BLaER1 (cell line): ENCODE measurements at regions not wholly inside any gene's neighbourhood (a gene's known extent, or its start where the extent isn't known, plus 50 kb on each side); places are given as distances from the start of the nearest gene placed in this dataset.

Experiments used
- H3K27ac ChIP-seq: shearing (Covaris generic); formaldehyde crosslinking; 2 replicates; pipeline ENCODE4 v1.8.1; 2022
- H3K27me3 ChIP-seq: shearing (Covaris generic); formaldehyde crosslinking; 2 replicates; pipeline ENCODE4 v1.8.1; 2022
- H3K36me3 ChIP-seq: shearing (Covaris generic); formaldehyde crosslinking; 2 replicates; pipeline ENCODE4 v1.8.1; 2022
- H3K4me1 ChIP-seq: shearing (Covaris generic); formaldehyde crosslinking; 2 replicates; pipeline ENCODE4 v1.8.1; 2022
- H3K4me2 ChIP-seq: shearing (Covaris generic); formaldehyde crosslinking; 2 replicates; pipeline ENCODE4 v1.8.1; 2022
- H3K4me3 ChIP-seq: shearing (Covaris generic); formaldehyde crosslinking; 2 replicates; pipeline ENCODE4 v1.8.1; 2022
- H3K9ac ChIP-seq: shearing (Covaris generic); formaldehyde crosslinking; 2 replicates; pipeline ENCODE4 v1.8.1; 2022
- H3K9me3 ChIP-seq: shearing (Covaris generic); formaldehyde crosslinking; 2 replicates; pipeline ENCODE4 v1.8.1; 2022
- H4K20me1 ChIP-seq: shearing (Covaris generic); formaldehyde crosslinking; 2 replicates; pipeline ENCODE4 v1.8.1; 2022
- Cebpa-rat ChIP-seq: shearing (Covaris generic); IDR thresholded peaks from 2 replicates; pipeline ENCODE4 v1.8.1; 2022

DNA sequence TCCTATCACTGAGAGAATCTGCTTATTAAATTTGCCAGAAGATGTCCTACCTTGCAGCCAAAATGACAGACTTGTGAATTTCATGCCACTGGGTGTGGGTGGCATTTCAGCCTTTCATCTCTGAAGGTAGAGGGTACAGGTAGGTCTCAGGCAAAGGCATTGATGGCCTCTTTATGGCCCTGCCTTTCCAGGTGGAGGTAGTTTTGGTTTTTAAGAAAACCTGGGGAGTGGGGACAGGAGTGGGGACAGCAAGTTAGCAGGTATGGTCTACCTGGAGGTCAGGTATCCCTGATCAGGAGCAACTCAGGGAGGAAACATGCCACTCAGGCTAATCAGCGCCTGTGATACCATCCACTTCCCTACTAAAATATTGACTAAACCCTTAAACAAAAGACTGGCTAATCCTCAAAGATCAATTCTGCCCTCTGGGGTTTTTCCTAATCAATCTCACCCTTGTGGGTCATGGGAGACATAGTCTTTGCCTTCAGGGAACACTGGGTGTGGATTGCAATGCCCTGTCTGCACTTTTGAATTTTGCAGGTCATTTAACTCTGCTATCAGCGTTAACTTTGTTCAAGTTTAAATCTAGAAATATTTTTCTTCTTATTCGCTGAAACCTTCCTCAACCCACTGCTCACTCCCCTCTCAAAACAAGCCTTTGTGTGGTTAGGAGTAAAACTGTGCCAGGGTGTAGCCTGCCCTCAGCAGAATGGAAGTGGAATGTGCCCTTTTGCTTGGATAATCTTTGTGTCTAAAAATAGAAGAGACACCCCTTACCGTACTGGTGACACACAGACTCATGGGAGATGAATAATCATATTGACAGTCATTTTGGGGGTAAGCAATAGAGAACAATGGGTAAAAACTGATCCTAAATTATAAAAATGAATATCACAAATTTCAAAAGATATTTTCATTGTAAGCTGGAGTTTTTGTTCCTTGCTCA is 233.7 kb downstream of the COG6 start:
- Histone ChIP-seq H3K27me3 (no peaks in the 10 kb centered on the region), H3K9ac (no peak overlapping the region), H3K4me1 (peaks cover 6% of the 10 kb centered on the region; the same call in 1 of the 2 replicates), H3K4me2 (no peak overlapping the region), H3K36me3 (no peaks in the 10 kb centered on the region), H3K27ac (no peak overlapping the region), H4K20me1 (no peaks in the 10 kb centered on the region), H3K4me3 (no peak overlapping the region), H3K9me3 (peaks cover 4% of the 10 kb centered on the region)
- TF ChIP-seq Cebpa-rat: no peak

DNA sequence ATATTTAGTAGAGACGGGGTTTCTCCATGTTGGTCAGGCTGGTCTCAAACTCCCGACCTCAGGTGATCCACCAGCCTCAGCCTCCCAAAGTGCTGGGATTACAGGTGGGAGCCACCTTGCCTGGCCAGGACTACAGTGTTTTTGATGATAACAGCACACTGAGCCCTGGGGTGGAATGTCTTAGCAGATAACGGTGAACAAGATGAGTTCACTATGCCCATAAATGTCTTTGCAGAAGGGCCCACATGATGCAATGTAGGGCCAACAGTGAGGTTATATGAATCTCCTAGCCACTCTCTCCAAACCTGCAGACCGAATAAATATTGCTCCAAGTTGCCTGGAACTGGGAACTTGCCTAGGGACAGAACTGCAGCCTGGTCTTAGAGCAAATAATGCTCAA is 235.1 kb downstream of the COG6 start:
- Histone ChIP-seq H3K9ac (no peak overlapping the region), H4K20me1 (no peaks in the 10 kb centered on the region), H3K27ac (no peak overlapping the region), H3K36me3 (no peaks in the 10 kb centered on the region), H3K4me1 (peaks cover 6% of the 10 kb centered on the region; the same call in 1 of the 2 replicates), H3K9me3 (no peaks in the 10 kb centered on the region), H3K4me2 (no peak overlapping the region), H3K27me3 (no peaks in the 10 kb centered on the region), H3K4me3 (no peak overlapping the region)
- TF ChIP-seq Cebpa-rat: no peak

DNA sequence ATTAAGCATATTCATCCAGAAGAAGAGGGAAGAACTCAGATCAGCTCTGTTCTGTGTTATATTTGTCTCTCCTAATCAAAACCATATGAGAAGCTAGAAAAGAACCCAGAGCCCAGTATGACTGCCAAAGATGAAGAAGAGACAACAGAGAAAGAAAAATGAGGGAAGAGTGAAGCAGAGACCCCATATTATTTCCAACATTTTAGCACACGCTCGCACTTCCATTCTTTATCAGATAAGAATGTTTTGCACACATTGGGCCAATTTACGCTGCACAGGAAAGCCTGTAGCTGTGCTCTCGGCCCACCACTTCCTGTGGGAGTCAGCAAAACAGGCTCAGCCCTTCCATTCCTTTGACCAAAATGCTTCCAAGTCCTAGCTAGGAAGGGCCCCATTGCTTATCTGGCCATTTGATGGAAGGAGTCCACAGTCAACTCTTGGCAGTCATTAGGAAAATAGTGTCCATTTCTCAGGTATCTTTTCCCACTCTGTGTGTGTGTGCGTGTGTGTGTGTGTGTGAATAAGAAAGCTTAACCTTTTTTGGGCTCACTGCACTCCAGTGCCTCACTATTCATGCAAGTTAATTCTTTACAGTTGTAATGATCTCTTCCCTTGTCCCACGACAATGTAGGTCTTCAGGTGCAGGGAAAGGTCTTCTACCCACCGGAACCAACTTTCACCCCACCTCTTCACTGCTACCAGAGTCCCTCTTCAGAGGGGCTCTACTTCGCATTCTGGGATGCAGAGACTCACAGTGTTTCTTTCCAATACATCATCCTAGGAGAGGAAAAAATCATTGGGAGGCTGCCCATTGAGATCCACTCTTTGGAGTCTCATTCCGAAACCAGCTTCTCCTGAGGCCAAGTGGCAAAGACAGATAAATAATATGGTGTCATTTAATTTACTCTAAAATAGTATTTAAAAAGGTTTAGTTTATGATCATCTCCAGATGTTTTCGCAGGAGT is 237.5 kb downstream of the COG6 start:
- Histone ChIP-seq H3K27me3 (no peaks in the 10 kb centered on the region), H3K27ac (no peak overlapping the region)

DNA sequence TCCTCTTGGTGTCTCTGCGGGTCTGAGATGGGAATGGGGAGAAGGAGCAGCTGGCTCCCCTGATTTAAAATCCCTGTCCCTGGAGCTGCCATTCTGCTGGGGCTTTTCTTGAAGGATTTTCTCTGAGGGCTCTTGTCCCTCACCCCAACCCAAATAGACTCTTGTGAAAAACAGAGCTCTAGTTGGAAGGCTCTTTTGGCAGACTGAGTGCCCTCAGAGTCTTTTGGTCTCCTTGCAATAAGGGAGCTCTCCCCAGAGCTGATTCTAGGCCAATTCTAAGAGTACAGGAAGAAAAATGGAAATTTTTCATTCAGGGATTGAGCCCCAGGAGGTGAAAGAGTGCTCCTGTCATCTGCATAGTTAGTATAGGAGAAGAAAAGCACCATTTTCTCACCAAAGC is 238.3 kb downstream of the COG6 start:
- Histone ChIP-seq H3K4me2 (no peak overlapping the region), H3K27me3 (no peaks in the 10 kb centered on the region), H3K27ac (no peak overlapping the region), H3K4me3 (no peak overlapping the region), H3K9me3 (no peaks in the 10 kb centered on the region), H3K36me3 (no peaks in the 10 kb centered on the region), H3K9ac (no peak overlapping the region), H4K20me1 (no peaks in the 10 kb centered on the region), H3K4me1 (peaks cover 6% of the 10 kb centered on the region; the same call in 1 of the 2 replicates)
- no peak for TF ChIP-seq Cebpa-rat

More for the DNA sequence above, 237.5 kb downstream of the COG6 start:
- H3K36me3 ChIP-seq: no peaks in the 10 kb centered on the region
- H3K9ac ChIP-seq: no peak overlapping the region
- no peak for TF ChIP-seq Cebpa-rat
- no peaks in the 10 kb centered on the region for H4K20me1 ChIP-seq
- peaks cover 6% of the 10 kb centered on the region; the same call in 1 of the 2 replicates for H3K4me1 ChIP-seq
- no peak overlapping the region for H3K4me3 ChIP-seq
- H3K4me2 ChIP-seq: peak overlapping the region; percentile 25; the same call in 1 of the 2 replicates
- no peaks in the 10 kb centered on the region for H3K9me3 ChIP-seq

DNA sequence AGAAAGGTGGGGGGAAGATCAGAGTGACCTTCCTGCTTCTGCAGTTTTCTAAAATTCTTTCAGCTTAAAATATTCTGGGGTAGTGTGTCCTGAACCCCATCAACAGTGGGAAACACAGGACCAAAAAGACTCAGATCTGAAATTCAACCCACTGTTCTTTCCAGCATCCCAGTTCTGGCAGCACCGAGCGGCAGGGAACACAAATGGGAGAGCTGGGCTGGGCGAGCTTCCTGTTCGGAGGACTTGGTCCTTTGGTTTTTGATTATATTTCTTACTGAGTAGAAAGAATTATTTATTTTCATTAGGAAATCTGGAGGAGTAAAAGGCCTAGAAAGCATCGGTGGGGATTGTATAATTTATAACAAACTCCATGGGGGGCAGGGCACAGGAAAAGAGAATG is 239.1 kb downstream of the COG6 start:
- no peak for TF ChIP-seq Cebpa-rat
- Histone ChIP-seq H4K20me1 (no peaks in the 10 kb centered on the region), H3K9ac (no peak overlapping the region), H3K4me2 (no peak overlapping the region), H3K4me3 (no peak overlapping the region), H3K27me3 (no peaks in the 10 kb centered on the region), H3K36me3 (no peaks in the 10 kb centered on the region), H3K9me3 (no peaks in the 10 kb centered on the region), H3K27ac (no peak overlapping the region), H3K4me1 (peaks cover 6% of the 10 kb centered on the region; the same call in 1 of the 2 replicates)

DNA sequence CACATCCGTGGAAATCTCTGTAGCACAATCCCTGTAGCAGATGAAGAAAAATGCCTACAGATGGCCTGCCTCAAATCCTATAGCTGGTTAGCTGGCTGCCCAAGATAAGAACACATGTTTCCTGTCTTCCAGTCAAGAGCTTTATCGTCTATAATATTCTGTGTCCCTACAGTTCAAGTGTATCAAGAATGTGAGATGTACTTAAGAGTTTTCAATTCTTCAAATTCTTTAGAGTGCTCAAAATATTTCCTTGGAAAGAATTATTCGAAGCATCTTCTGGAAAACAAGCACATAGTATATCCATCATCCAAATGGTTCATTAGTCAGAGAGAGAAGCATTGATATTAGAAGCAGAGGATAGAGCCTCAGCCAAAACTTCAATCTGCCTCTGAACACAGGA is 239.8 kb downstream of the COG6 start:
- Histone ChIP-seq H3K36me3 (no peaks in the 10 kb centered on the region), H3K9ac (no peak overlapping the region), H3K27ac (no peak overlapping the region), H3K4me3 (no peak overlapping the region), H3K9me3 (no peaks in the 10 kb centered on the region), H3K27me3 (no peaks in the 10 kb centered on the region), H3K4me1 (peaks cover 6% of the 10 kb centered on the region; the same call in 1 of the 2 replicates), H3K4me2 (no peak overlapping the region), H4K20me1 (no peaks in the 10 kb centered on the region)
- TF ChIP-seq Cebpa-rat: no peak

DNA sequence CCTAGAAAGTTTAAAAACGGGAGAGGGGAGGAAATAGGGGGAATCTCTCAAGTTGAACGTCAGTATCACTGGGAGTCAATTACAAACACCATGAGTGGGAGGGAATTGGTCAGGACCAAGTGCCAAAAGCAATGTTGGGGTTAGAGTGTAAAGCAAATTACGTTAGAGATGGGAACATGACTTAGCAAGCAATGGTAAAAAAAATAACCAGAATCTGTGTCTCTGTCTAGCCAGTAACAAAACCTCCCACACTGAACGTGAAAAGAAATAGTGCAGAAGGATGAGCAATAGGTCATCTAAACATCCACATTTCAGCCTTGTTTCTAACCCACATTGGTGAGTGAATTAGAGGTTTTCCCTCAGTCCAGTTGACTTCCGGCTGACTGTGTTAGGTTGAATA is 242.2 kb downstream of the COG6 start:
- no peak overlapping the region for H3K9ac ChIP-seq
- TF ChIP-seq Cebpa-rat: no peak
- no peak overlapping the region for H3K4me2 ChIP-seq
- no peak overlapping the region for H3K27ac ChIP-seq
- H3K9me3 ChIP-seq: no peaks in the 10 kb centered on the region
- H3K4me3 ChIP-seq: no peak overlapping the region
- no peaks in the 10 kb centered on the region for H3K36me3 ChIP-seq
- H3K4me1 ChIP-seq: peaks cover 4% of the 10 kb centered on the region; the same call in 1 of the 2 replicates
- no peaks in the 10 kb centered on the region for H4K20me1 ChIP-seq
- H3K27me3 ChIP-seq: no peaks in the 10 kb centered on the region

DNA sequence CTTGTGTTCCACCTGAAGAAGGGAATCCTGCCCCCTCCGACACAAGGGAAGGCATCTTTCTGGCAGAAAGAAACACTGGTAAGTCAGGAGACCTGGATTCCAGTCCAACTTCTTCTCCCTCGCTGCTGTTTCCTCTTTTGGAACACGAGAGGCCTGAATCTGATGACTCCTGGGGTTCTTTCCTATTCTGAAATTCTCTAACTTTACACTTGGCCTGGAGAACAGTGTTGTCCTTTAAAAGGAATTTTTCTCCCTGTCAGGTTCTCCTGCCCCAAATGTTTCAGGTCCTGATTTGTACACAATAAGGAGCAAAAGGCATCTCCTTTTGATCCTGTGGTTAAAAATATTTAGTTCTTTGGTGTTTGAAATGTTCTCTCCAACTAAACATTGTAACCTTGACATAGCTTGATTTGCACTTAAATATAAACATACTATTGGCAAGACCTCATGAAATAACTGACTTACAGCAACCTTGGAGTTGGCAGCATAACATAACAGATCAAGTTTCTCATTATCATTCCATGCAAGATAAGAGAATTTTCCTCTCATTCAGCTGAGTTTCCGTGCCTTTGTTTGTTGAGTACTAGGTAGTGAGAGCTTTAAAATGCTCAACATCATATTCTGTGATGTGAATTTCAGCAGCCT is 244.8 kb downstream of the COG6 start:
- Histone ChIP-seq H3K27me3 (no peaks in the 10 kb centered on the region), H3K36me3 (no peaks in the 10 kb centered on the region)

DNA sequence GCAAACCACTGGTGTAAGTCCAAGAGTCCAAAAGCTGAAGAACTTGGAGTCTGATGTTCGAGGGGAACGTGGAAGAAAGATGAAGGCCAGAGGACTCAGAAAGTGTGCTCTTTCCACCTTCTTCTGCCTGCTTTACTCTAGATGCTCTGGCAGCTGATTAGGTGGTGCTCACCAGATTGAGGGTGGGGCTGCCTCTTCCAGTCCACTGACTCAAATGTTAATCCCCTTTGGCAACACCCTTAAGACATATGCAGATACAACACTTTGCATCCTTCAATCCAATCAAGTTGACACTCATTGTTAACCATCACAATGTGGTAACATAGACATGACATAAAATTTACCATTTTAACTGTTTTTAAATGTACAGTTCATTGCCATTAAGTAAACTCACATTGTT is 249.5 kb downstream of the COG6 start:
- Histone ChIP-seq H3K4me1 (no peaks in the 10 kb centered on the region), H3K36me3 (no peaks in the 10 kb centered on the region), H3K9me3 (no peaks in the 10 kb centered on the region), H3K27ac (no peak overlapping the region), H3K9ac (no peak overlapping the region), H3K4me2 (no peak overlapping the region), H3K4me3 (no peak overlapping the region), H4K20me1 (no peaks in the 10 kb centered on the region), H3K27me3 (no peaks in the 10 kb centered on the region)
- no peak for TF ChIP-seq Cebpa-rat

More for the DNA sequence above, 244.8 kb downstream of the COG6 start:
- Histone ChIP-seq H3K4me2 (no peak overlapping the region), H4K20me1 (no peaks in the 10 kb centered on the region), H3K4me3 (no peak overlapping the region), H3K4me1 (no peaks in the 10 kb centered on the region), H3K9me3 (no peaks in the 10 kb centered on the region), H3K27ac (no peak overlapping the region), H3K9ac (no peak overlapping the region)
- no peak for TF ChIP-seq Cebpa-rat
